ENCODE measurements at regions not wholly inside any gene's neighbourhood (a gene's known extent, or its start where the extent isn't known, plus 50 kb on each side); places are given as distances from the start of the nearest gene placed in this dataset.

- DNase-seq, result no peak
Observed at GRCh38 chr2:228860601-228861285, 410.3 kb downstream of the PID1 start.

GRCh38 chr2:228853151-228853550 lies 417.9 kb downstream of the PID1 start:
- DNase-seq, result no peak

- no peak for DNase-seq
Observed at GRCh38 chr2:228848638-228849037, 422.4 kb downstream of the PID1 start.

- DNase-seq, result no peak
Observed at GRCh38 chr2:228847684-228848083, 423.4 kb downstream of the PID1 start.

- DNase-seq, result no peak
Observed at GRCh38 chr2:228846161-228846560, 424.9 kb downstream of the PID1 start.

- DNase-seq, result no peak
Observed at GRCh38 chr2:228845162-228845925, 425.7 kb downstream of the PID1 start.

- DNase-seq, result no peak
Observed at GRCh38 chr2:228841877-228842276, 429.2 kb downstream of the PID1 start.

- DNase-seq, result no peak
Observed at GRCh38 chr2:228841475-228841874, 429.6 kb downstream of the PID1 start.

- no peak for DNase-seq
Observed at GRCh38 chr2:228840743-228841114, 430.4 kb downstream of the PID1 start.

- no peak for DNase-seq
Observed at GRCh38 chr2:228840113-228840742, 430.9 kb downstream of the PID1 start.

GRCh38 chr2:228839421-228839876 lies 431.6 kb downstream of the PID1 start:
- DNase-seq, result no peak

GRCh38 chr2:228838819-228839218 lies 432.3 kb downstream of the PID1 start:
- DNase-seq, result no peak

- DNase-seq, result no peak
Observed at GRCh38 chr2:228828397-228828796, 442.7 kb downstream of the PID1 start.

GRCh38 chr2:228827056-228827700 lies 443.9 kb downstream of the PID1 start:
- no peak for DNase-seq

- no peak for DNase-seq
Observed at GRCh38 chr2:228819701-228820100, 451.4 kb downstream of the PID1 start.

GRCh38 chr2:228802181-228803071 lies 468.7 kb downstream of the PID1 start:
- DNase-seq, result no peak

GRCh38 chr2:228801451-228801850 lies 469.6 kb downstream of the PID1 start:
- no peak for DNase-seq

- DNase-seq, result no peak
Observed at GRCh38 chr2:228799208-228799588, 471.9 kb downstream of the PID1 start.

- no peak for DNase-seq
Observed at GRCh38 chr2:228798458-228799207, 472.5 kb downstream of the PID1 start.

GRCh38 chr2:228796386-228796785 lies 474.7 kb downstream of the PID1 start:
- no peak for DNase-seq

GRCh38 chr2:228793116-228793515 lies 478.0 kb downstream of the PID1 start:
- no peak for DNase-seq

- DNase-seq, result no peak
Observed at GRCh38 chr2:228786901-228787300, 484.2 kb downstream of the PID1 start.
